ENCODE measurements at regions not wholly inside any gene's neighbourhood (a gene's known extent, or its start where the extent isn't known, plus 50 kb on each side); places are given as distances from the start of the nearest gene placed in this dataset.

DNA sequence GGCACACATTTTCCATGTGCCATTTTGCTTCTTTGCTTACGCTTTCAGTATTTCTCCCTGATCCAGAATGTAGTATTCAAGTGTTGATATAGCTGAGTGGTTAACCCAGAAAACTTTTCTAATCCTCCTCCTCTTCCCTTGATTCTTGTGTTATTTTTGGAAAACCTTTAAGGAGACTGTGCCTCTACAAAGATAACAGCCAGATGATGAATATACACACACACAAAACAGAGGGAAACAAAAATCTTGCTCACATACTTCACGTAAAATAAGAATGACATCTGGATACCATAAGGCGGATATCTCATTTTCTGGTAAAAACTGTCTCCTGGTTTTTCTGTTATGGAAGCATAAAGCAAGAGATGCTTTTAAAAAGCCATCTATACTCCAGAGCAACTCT is 295.8 kb upstream of the THBS1 start:
- ATAC-seq: no peak
- Histone ChIP-seq H3K27ac (ENCODE audit: extremely low read length, insufficient read depth, low read length) (no peak overlapping the region), H3K9ac (ENCODE audit: insufficient read depth, low read depth, low read length) (no peak overlapping the region), H2AFZ (ENCODE audit: low read length) (no peak overlapping the region), H4K20me1 (ENCODE audit: insufficient read depth, low read length) (no peaks in the 10 kb centered on the region), H3K4me3 (replicated peaks in 1 of 3; ENCODE audit: insufficient read depth in 1 of 3, low read depth in 2 of 3, low read length in 3 of 3) (no peak overlapping the region), H3K9me3 (ENCODE audit: low read length) (no peaks in the 10 kb centered on the region), H3K4me1 (ENCODE audit: insufficient read depth, low read length) (peaks cover 16% of the 10 kb centered on the region), H3K4me2 (ENCODE audit: low read depth, low read length) (no peak overlapping the region), H3K36me3 (replicated peaks in 1 of 2; ENCODE audit: control insufficient read depth in 1 of 2, insufficient read depth in 2 of 2, low read length in 2 of 2) (no peaks in the 10 kb centered on the region), H3K79me2 (ENCODE audit: insufficient read depth, low read length) (no peaks in the 10 kb centered on the region), H3K27me3 (ENCODE audit: control insufficient read depth in 1 of 2, insufficient read depth in 2 of 2, low read length in 2 of 2) (no peaks in the 10 kb centered on the region; a peak in 1 of 5 replicates)
- no TSS peak for BruUV-seq (replicated peaks)
- FAIRE-seq: no peak
- intact Hi-C loops (cut with micrococcal nuclease; ENCODE audit: unreplicated experiment): no loop called here
- ChIA-PET CTCF (ENCODE audit: low intra/inter-chr PET ratio, low total read pairs) (no interaction called here), POLR2A (no interaction called here)
- DNase-seq (ENCODE audit: low spot score): no peak
- WGBS (ENCODE audit: low lambda C conversion rate): 85% methylated on average over 3 of the region's 3 CpGs
- in situ Hi-C loops (cut with HindIII; ENCODE audit: extremely low pct_ligation_motif_present, low pct_unique_long_range_greater_than_20kb): no loop called here
- TF ChIP-seq, protein P1, sequence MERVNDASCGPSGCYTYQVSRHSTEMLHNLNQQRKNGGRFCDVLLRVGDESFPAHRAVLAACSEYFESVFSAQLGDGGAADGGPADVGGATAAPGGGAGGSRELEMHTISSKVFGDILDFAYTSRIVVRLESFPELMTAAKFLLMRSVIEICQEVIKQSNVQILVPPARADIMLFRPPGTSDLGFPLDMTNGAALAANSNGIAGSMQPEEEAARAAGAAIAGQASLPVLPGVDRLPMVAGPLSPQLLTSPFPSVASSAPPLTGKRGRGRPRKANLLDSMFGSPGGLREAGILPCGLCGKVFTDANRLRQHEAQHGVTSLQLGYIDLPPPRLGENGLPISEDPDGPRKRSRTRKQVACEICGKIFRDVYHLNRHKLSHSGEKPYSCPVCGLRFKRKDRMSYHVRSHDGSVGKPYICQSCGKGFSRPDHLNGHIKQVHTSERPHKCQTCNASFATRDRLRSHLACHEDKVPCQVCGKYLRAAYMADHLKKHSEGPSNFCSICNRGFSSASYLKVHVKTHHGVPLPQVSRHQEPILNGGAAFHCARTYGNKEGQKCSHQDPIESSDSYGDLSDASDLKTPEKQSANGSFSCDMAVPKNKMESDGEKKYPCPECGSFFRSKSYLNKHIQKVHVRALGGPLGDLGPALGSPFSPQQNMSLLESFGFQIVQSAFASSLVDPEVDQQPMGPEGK (CRISPR knock-in tag; IDR thresholded peaks at IDR 0.05): no peak
- TF ChIP-seq HDAC1 (CRISPR knock-in tag; IDR thresholded peaks at IDR 0.05) (no peak), CBX5 (CRISPR knock-in tag; IDR thresholded peaks at IDR 0.05; ENCODE audit: borderline replicate concordance) (no peak)
- TF ChIP-seq, protein P2, sequence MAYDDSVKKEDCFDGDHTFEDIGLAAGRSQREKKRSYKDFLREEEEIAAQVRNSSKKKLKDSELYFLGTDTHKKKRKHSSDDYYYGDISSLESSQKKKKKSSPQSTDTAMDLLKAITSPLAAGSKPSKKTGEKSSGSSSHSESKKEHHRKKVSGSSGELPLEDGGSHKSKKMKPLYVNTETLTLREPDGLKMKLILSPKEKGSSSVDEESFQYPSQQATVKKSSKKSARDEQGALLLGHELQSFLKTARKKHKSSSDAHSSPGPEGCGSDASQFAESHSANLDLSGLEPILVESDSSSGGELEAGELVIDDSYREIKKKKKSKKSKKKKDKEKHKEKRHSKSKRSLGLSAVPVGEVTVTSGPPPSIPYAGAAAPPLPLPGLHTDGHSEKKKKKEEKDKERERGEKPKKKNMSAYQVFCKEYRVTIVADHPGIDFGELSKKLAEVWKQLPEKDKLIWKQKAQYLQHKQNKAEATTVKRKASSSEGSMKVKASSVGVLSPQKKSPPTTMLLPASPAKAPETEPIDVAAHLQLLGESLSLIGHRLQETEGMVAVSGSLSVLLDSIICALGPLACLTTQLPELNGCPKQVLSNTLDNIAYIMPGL (CRISPR knock-in tag; IDR thresholded peaks at IDR 0.05; ENCODE audit: borderline replicate concordance in 1 of 2, low read depth in 1 of 2): no peak

DNA sequence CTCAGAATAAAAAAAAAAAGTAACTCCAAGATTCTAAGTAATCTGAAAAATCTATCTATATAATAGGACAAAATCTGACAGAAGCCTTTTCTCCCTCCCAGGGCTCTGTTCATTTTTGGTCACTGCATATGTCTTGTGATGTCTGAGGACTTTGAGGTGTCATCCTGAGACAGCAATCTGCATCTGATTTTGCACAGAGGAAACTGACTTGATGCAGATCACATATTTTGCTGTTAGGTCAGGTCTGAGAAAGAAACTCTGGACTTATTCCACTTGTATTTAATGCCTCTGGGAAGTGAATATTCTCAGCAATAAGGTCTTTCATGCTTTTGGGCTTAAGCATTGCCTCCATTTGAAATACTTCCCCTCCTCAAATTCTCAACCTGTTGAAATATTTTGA is 295.2 kb upstream of the THBS1 start:
- H3K27me3 ChIP-seq (ENCODE audit: control insufficient read depth in 1 of 2, insufficient read depth in 2 of 2, low read length in 2 of 2): no peaks in the 10 kb centered on the region; a peak in 1 of 5 replicates
- no peaks in the 10 kb centered on the region for H3K9me3 ChIP-seq (ENCODE audit: low read length)
- H4K20me1 ChIP-seq (ENCODE audit: insufficient read depth, low read length): no peaks in the 10 kb centered on the region
- no TSS peak for BruUV-seq (replicated peaks)
- CTCF ChIA-PET (ENCODE audit: low intra/inter-chr PET ratio, low total read pairs): no interaction called here
- DNase-seq (ENCODE audit: low spot score): no peak
- no peak for FAIRE-seq
- H3K4me2 ChIP-seq (ENCODE audit: low read depth, low read length): no peak overlapping the region
- H2AFZ ChIP-seq (ENCODE audit: low read length): no peak overlapping the region
- no peak for ATAC-seq
- POLR2A ChIA-PET: no interaction called here
- no peaks in the 10 kb centered on the region for H3K79me2 ChIP-seq (ENCODE audit: insufficient read depth, low read length)
- no peak overlapping the region for H3K27ac ChIP-seq (ENCODE audit: extremely low read length, insufficient read depth, low read length)
- peaks cover 16% of the 10 kb centered on the region for H3K4me1 ChIP-seq (ENCODE audit: insufficient read depth, low read length)
- H3K36me3 ChIP-seq (replicated peaks in 1 of 2; ENCODE audit: control insufficient read depth in 1 of 2, insufficient read depth in 2 of 2, low read length in 2 of 2): no peaks in the 10 kb centered on the region
- no peak overlapping the region for H3K9ac ChIP-seq (ENCODE audit: insufficient read depth, low read depth, low read length)
- H3K4me3 ChIP-seq (replicated peaks in 1 of 3; ENCODE audit: insufficient read depth in 1 of 3, low read depth in 2 of 3, low read length in 3 of 3): no peak overlapping the region
- in situ Hi-C loops (cut with HindIII; ENCODE audit: extremely low pct_ligation_motif_present, low pct_unique_long_range_greater_than_20kb) (no loop called here), intact Hi-C loops (cut with micrococcal nuclease; ENCODE audit: unreplicated experiment) (no loop called here)
- no peak for TF ChIP-seq HMG20A (CRISPR knock-in tag; IDR thresholded peaks at IDR 0.05; ENCODE audit: borderline replicate concordance)
- TF ChIP-seq SNRNP70 (IDR thresholded peaks at IDR 0.05; ENCODE audit: low read depth, low read length): no peak
- TF ChIP-seq, protein P3, sequence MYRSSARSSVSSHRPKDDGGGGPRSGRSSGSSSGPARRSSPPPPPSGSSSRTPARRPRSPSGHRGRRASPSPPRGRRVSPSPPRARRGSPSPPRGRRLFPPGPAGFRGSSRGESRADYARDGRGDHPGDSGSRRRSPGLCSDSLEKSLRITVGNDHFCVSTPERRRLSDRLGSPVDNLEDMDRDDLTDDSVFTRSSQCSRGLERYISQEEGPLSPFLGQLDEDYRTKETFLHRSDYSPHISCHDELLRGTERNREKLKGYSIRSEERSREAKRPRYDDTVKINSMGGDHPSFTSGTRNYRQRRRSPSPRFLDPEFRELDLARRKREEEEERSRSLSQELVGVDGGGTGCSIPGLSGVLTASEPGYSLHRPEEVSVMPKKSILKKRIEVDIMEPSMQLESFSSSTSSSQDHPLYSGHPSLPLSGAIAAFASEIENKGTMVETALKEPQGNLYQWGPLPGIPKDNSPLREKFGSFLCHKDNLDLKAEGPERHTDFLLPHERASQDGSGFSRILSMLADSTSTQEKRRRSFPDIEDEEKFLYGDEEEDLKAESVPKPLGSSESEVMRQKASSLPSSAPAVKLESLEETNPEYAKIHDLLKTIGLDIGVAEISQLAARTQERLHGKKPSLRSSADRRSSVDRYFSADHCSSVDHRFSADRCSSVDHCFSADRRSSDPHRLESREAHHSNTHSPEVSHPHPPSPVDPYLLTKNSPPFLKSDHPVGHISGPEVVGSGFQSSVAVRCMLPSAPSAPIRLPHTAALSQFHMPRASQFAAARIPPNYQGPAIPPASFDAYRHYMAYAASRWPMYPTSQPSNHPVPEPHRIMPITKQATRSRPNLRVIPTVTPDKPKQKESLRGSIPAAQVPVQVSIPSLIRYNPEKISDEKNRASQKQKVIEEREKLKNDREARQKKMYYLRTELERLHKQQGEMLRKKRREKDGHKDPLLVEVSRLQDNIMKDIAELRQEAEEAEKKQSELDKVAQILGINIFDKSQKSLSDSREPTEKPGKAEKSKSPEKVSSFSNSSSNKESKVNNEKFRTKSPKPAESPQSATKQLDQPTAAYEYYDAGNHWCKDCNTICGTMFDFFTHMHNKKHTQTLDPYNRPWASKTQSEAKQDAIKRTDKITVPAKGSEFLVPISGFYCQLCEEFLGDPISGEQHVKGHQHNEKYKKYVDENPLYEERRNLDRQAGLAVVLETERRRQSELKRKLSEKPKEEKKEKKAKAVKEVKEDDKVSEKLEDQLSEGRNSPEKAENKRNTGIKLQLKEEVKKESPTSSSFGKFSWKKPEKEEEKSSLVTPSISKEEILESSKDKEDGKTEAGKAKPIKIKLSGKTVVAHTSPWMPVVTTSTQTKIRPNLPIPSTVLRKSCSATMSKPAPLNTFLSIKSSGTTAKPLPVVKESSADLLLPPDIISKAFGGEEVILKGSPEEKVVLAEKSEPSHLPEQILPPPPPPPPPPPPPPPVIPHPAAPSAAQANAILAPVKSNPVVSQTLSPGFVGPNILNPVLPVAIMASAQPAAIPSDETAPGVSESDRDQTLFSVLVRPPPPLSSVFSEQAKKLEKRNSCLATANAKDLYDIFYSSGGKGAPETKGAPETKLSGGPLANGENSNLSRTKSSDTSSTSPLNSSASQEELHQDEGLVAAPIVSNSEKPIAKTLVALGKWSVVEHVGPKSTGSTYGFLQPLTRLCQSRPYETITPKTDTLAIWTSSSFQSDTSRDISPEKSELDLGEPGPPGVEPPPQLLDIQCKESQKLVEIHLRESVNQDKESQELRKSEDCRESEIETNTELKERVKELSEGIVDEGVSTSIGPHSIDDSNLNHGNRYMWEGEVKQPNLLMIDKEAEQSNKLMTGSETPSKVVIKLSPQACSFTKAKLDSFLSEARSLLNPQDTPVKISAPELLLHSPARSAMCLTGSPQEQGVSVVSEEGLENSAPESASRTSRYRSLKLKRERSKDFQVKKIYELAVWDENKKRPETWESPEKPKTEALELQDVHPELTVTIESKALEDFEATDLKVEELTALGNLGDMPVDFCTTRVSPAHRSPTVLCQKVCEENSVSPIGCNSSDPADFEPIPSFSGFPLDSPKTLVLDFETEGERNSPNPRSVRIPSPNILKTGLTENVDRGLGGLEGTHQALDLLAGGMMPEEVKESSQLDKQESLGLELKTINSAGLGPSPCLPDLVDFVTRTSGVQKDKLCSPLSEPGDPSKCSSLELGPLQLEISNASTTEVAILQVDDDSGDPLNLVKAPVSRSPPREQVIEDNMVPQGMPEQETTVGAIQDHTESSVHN (CRISPR knock-in tag; IDR thresholded peaks at IDR 0.05): no peak
